Right ventricle myocardium superior (tissue), 1 donor: ENCODE measurements at regions not wholly inside any gene's neighbourhood (a gene's known extent, or its start where the extent isn't known, plus 50 kb on each side); places are given as distances from the start of the nearest gene placed in this dataset.
A peak's percentile ranks its signal among the peaks of the same experiment; 100 is the strongest.
"Not testable (repeated sequence)": the region's sequence is repeated elsewhere in the genome, so short reads cannot be mapped to it uniquely, and the experiment has no call there.

Experiments
- ATAC-seq: fragments of 200-7000 bp; cut with Tn5 transposase; one replicate; pipeline ENCODE4 v1.9.1; 2020; ENCODE audit warnings: mild to moderate bottlenecking; ENCODE audit not compliant: poor library complexity
- DNase-seq: peaks from one replicate; pipeline ENCODE4 v3.0.0-alpha.2; 2020
- intact Hi-C: fragments of 100-400 bp; cut with DNase I; formaldehyde crosslinking; loops from one replicate; pipeline ENCODE4 v1.11.2; 2022
- donor health status: DM: no; HTN: yes; CAD: no; lungs with severe emphysema.

- intact Hi-C loops: no loop called here
- DNase-seq (no peak), ATAC-seq (no peak)
These were observed 140.0 kb upstream of the LAMA2 start for GRCh38 chr6:128742900-128743299.

GRCh38 chr6:128740951-128741350 is 142.0 kb upstream of the LAMA2 start:
- ATAC-seq: no peak
- intact Hi-C loops: no loop called here
- no peak for DNase-seq

GRCh38 chr6:128739112-128739511 is 143.8 kb upstream of the LAMA2 start:
- no peak for DNase-seq
- intact Hi-C loops: no loop called here
- no peak for ATAC-seq

- DNase-seq: no peak
- intact Hi-C loops: no loop called here
- ATAC-seq: no peak
These were observed 144.8 kb upstream of the LAMA2 start for GRCh38 chr6:128738112-128738511.

- no peak for ATAC-seq
- DNase-seq: no peak
- intact Hi-C loops: no loop called here
These were observed 146.2 kb upstream of the LAMA2 start for GRCh38 chr6:128736780-128737179.

GRCh38 chr6:128731249-128732165 is 151.4 kb upstream of the LAMA2 start:
- no peak for DNase-seq
- ATAC-seq: peak; percentile 85
- intact Hi-C loops: no loop called here

- DNase-seq (no peak), ATAC-seq (no peak)
- intact Hi-C loops: loop anchor here (10.0 kb wide), 1 partner anchor 203 kb away; the partner anchor contains the start of gene PTPRK
These were observed 155.4 kb upstream of the LAMA2 start for GRCh38 chr6:128727500-128727899.

- ATAC-seq (peak; percentile 48), DNase-seq (no peak)
- intact Hi-C loops: loop anchor here (10.0 kb wide), 1 partner anchor 201 kb away; the partner anchor contains the start of gene PTPRK
These were observed 157.4 kb upstream of the LAMA2 start for GRCh38 chr6:128725271-128726233.

- intact Hi-C loops: loop anchor here (10.0 kb wide), 1 partner anchor 200 kb away; the partner anchor contains the start of gene PTPRK
- ATAC-seq: no peak
- DNase-seq: no peak
These were observed 158.2 kb upstream of the LAMA2 start for GRCh38 chr6:128724738-128725137.

GRCh38 chr6:128723667-128724066 is 159.3 kb upstream of the LAMA2 start:
- ATAC-seq (no peak), DNase-seq (no peak)
- intact Hi-C loops: loop anchor here (10.0 kb wide), 1 partner anchor 199 kb away; the partner anchor contains the start of gene PTPRK

- intact Hi-C loops: loop anchor here (10.0 kb wide), 1 partner anchor 196 kb away; the partner anchor contains the start of gene PTPRK
- ATAC-seq: no peak
- DNase-seq: no peak
These were observed 162.0 kb upstream of the LAMA2 start for GRCh38 chr6:128720891-128721290.

- intact Hi-C loops: loop anchor here (10.0 kb wide), 1 partner anchor 195 kb away; the partner anchor contains the start of gene PTPRK
- no peak for ATAC-seq
- no peak for DNase-seq
These were observed 163.2 kb upstream of the LAMA2 start for GRCh38 chr6:128719786-128720185.

- DNase-seq: no peak
- intact Hi-C loops: no loop called here
- no peak for ATAC-seq
These were observed 169.5 kb upstream of the LAMA2 start for GRCh38 chr6:128713461-128713860.

- ATAC-seq: peak; percentile 56
- DNase-seq: no peak
- intact Hi-C loops: no loop called here
These were observed 170.0 kb upstream of the LAMA2 start for GRCh38 chr6:128712898-128713297.

GRCh38 chr6:128711149-128711548 is 171.8 kb upstream of the LAMA2 start:
- intact Hi-C loops: no loop called here
- no peak for ATAC-seq

GRCh38 chr6:128710315-128710714 is 172.6 kb upstream of the LAMA2 start:
- no peak for DNase-seq
- no peak for ATAC-seq
- intact Hi-C loops: no loop called here

More at GRCh38 chr6:128711149-128711548, 171.8 kb upstream of the LAMA2 start:
- DNase-seq: no peak

GRCh38 chr6:128704601-128705000 is 178.3 kb upstream of the LAMA2 start:
- intact Hi-C loops: no loop called here
- DNase-seq: no peak
- ATAC-seq: no peak

GRCh38 chr6:128703794-128704193 is 179.1 kb upstream of the LAMA2 start:
- ATAC-seq, intact Hi-C loops, DNase-seq: not testable (repeated sequence)
